HEK293 (cell line): ENCODE measurements at regions not wholly inside any gene's neighbourhood (a gene's known extent, or its start where the extent isn't known, plus 50 kb on each side); places are given as distances from the start of the nearest gene placed in this dataset.

Source experiments
- AEBP2 ChIP-seq: fragments of 450-650 bp; formaldehyde crosslinking; IDR thresholded peaks from 2 replicates; pipeline ENCODE4 v1.5.1; 2016; ENCODE audit warnings: missing biosample characterization, missing genetic modification characterization, borderline replicate concordance
- CTCF ChIP-seq: fragments of 450-650 bp; formaldehyde crosslinking; IDR thresholded peaks from 2 replicates; pipeline ENCODE4 v1.5.1; 2016; ENCODE audit warnings: missing biosample characterization, missing genetic modification characterization
- PRDM10 ChIP-seq: fragments of 450-650 bp; formaldehyde crosslinking; IDR thresholded peaks from 2 replicates; pipeline ENCODE4 v1.5.1; 2016; ENCODE audit warnings: missing biosample characterization, missing genetic modification characterization
- YY1 ChIP-seq: fragments of 450-650 bp; formaldehyde crosslinking; IDR thresholded peaks from 2 replicates; pipeline ENCODE4 v1.5.1; 2018; ENCODE audit warnings: missing biosample characterization, missing genetic modification characterization
- ZBTB7A ChIP-seq: fragments of 450-650 bp; formaldehyde crosslinking; IDR thresholded peaks from 2 replicates; pipeline ENCODE4 v1.5.1; 2016; ENCODE audit warnings: low read depth, missing biosample characterization, missing genetic modification characterization
- ZFP37 ChIP-seq: fragments of 450-650 bp; formaldehyde crosslinking; IDR thresholded peaks from 2 replicates; pipeline ENCODE4 v1.5.1; 2016; ENCODE audit warnings: missing biosample characterization, missing genetic modification characterization
- ZNF23 ChIP-seq: fragments of 450-650 bp; formaldehyde crosslinking; IDR thresholded peaks from 2 replicates; pipeline ENCODE4 v1.5.1; 2016; ENCODE audit warnings: missing biosample characterization, missing genetic modification characterization, borderline replicate concordance
- ZNF24 ChIP-seq: fragments of 450-650 bp; formaldehyde crosslinking; IDR thresholded peaks from 2 replicates; pipeline ENCODE4 v1.5.1; 2016; ENCODE audit warnings: missing biosample characterization, missing genetic modification characterization
- ZNF274 ChIP-seq, 2 experiments: fragments of 200-500 bp in 1 of 2; fragments of 450-650 bp in 1 of 2; sonication (Bioruptor generic) in 1 of 2; formaldehyde crosslinking in 1 of 2; IDR thresholded peaks; 2 replicates each; pipeline versions ENCODE4 v1.5.1 to v1.6.1; 2014 to 2016; ENCODE audit warnings: borderline replicate concordance in 1 of 2, inconsistent platforms in 1 of 2, low read length in 1 of 2, missing biosample characterization in 1 of 2, missing genetic modification characterization in 1 of 2
- ZNF335 ChIP-seq: fragments of 450-650 bp; formaldehyde crosslinking; conservative IDR thresholded peaks from 2 replicates; pipeline ENCODE4 v1.5.1; 2016; ENCODE audit warnings: missing biosample characterization, missing genetic modification characterization

GRCh38 chr3:1623896-1624295, 474.8 kb upstream of the CNTN4 start:
- TF ChIP-seq CTCF (no peak), PRDM10 (tag by site-specific recombination) (no peak), YY1 (tag by site-specific recombination) (no peak), ZNF23 (tag by site-specific recombination) (no peak), ZNF274 (IDR thresholded peaks at IDR 0.05; ENCODE audit: low read length) (no peak), ZNF274 (tag by site-specific recombination; IDR thresholded peaks at IDR 0.05; ENCODE audit: borderline replicate concordance) (no peak), ZBTB7A (tag by site-specific recombination) (no peak), ZNF335 (tag by site-specific recombination) (no peak), ZNF24 (tag by site-specific recombination) (no peak), AEBP2 (no peak), ZFP37 (no peak)
